GM19463 (cell line): ENCODE measurements at regions not wholly inside any gene's neighbourhood (a gene's known extent, or its start where the extent isn't known, plus 50 kb on each side); places are given as distances from the start of the nearest gene placed in this dataset.

Experiments
- ATAC-seq: cut with Tn5 transposase; IDR thresholded peaks from one replicate; pipeline ENCODE4 v1.9.1; 2021; ENCODE audit warnings: mild to moderate bottlenecking, moderate library complexity; ENCODE audit not compliant: unreplicated experiment

DNA sequence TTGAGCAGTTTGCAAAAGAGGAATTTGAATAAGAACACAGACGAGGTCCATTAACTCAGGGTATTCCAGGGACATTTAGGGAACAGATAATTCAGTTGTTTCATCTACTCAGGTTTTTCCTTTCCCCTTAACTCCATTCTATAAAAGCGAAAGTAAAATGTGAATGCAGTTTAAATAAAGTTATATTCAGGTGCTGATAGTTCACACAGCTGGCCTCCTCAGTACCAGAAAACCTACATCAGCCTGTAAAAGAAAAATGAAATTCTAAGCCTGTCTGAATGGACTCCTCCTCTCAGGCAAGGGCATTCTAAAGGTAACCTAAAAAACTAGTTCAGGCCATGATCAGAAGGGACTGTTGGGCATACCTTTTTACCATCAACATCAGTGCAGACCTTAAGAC, 873.8 kb downstream of the SUCLG1 start:
- no peak for ATAC-seq

DNA sequence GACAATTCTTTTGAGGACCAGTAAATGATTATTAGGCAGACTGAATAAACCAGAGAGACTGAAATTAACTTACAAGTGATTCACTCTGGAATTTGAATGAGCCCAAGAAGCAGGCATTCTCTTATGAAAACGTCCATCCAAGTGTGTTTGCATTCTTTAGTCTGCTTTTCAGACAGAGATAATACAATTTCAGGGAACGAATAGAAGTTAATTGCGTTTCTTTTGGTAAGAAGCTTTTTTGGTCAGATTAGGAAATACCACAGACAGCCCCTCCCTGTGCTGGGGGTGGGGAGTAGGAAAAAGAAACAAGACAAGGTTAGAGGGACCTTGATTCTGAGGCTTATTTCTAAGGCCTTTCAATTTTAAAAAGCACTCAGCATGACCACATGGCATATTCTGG, 874.4 kb downstream of the SUCLG1 start:
- ATAC-seq, result no peak

DNA sequence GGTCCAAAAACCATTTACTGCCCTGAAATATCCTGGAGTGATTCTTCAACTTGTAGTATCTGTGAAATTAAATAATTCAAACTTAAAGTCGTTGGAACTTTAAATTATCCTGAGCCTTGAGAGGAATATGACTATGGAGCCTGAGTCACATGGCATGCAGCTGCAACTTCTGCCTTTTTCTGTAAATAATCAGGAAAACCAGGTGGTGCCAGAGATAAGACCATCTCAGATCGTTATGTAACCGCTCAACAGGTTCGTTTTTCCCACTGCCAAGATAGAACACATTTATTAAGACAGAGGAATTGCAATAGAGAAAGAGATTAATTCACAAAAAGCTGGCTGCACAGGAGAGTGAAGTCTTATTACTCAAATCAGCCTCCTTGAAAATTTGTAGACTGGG, 876.5 kb downstream of the SUCLG1 start:
- no peak for ATAC-seq

DNA sequence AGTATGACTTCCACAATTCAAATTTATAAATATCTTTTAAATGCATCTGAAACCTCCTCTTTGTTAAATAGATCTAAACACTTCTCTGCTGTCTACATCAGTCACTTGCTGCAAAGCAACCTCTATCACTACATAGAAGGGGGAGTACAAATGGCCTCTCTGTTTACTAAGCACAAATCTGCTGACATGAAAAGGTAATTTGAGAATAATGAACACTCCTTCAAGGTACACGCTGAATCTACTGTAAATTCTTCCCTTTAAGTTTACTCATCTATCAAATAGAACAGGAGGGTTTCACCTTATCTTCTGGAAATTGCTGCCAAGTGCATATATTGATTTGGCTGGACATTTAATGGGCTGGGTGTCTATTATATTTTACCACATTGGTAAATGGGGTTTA, 879.6 kb downstream of the SUCLG1 start:
- ATAC-seq, result no peak

DNA sequence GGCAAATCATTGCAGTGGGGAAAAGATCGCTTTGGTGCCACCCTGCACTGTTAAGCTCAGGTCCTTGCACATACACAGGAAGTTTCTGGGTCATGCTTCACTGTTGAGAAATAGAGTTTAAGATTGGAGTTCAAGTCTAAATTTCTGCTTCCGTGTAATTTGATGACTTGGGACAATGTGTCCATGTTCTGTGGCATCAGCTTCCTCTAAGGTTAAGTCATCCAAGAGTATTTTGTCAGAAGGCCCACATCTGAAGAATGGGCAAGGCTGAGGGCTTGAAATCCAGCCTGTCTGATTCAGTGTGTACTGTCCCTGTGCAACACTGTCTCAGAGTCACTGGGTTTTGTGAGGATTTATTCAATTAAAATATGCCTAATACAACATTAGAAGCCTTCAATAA, 880.7 kb downstream of the SUCLG1 start:
- ATAC-seq, result no peak

DNA sequence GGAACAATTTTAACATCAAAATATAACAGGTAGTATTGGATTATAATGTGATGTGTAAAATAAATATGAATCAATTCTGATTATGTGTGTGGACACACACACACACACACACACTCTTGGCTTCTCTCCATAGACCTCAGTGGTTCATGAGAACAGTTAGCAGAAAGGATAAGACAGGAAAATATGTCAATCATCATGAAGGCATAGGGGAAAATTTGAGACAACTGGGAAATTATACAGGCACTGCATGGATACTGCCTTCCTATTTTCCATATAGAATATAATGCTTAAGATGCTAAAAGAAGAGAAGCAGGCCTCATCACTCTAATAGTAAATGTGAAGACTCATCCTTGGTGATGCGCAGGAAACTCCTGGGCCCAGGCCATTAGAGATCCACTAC, 884.5 kb downstream of the SUCLG1 start:
- no peak for ATAC-seq

DNA sequence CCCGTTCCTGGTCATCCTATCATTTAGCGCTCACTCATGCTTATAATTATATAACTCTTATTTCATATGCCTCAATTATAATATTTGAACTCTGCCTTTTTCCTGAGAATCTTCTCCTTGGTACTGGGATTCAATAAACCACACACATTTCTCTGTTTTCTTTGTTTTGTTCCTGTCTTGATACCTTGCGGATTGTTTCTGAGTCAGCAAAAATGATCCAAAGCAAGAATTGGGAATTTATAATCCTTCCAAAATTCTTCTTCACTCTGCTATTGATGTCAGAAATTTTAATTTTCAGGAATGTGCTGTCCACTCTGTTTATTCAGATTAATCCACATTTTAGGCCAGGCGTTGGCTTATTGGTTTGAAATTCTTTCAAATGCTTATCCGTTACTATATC, 886.0 kb downstream of the SUCLG1 start:
- ATAC-seq, result no peak

DNA sequence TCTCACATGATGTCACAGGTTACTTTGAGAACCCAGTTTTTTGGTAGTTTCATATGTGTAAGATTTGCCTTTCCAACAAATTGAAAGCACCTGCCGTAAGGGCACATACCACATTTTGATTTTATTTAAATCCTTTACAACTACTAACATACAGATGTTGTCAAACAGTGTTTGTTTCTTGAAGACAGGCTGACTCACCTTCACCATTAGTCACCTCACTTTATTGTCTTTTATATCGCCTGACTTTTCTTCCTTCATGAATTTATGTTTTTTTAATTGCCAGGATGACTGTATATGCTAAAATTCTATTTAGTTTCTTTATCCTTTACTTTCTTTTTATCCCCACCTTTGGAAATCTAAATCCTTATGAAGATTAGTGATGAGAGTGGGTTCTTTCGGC, 886.7 kb downstream of the SUCLG1 start:
- no peak for ATAC-seq

DNA sequence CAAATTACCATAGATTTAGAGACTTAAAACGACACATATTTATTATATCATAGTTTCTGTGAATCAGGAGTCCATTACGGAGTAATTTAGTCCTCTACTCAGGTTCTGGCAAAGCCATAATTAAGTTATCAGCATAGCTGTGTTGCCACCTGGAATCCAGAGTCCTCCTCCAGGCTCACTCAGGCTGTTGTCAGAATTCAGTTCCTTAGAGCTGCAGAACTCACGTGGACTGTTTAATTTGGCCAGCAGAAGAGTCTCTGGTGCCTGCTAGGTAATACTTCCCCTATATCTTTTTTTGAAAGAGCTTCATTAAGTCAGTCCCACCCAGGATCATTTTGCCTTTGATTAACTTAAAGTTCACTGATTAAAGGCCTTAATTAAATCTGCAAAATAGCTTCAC, 891.5 kb downstream of the SUCLG1 start:
- ATAC-seq, result no peak

DNA sequence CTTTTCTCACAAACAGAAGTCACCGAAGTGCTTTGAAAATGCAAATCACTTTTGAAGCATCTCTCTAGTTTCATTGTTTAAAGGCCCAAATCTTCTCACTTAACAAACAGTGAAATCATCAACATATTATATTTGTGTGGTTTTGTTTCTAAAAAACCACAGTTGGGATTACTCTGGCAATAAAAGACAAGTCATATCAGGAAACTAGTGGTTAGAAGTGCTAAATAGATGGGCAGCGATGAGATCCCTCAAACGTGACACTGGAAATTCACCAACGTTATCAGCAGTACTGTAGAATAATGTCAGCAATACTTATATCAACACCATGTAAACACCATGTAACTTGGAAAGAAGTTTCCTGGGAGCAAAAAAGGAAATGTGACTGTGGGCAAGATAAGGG, 893.5 kb downstream of the SUCLG1 start:
- no peak for ATAC-seq

DNA sequence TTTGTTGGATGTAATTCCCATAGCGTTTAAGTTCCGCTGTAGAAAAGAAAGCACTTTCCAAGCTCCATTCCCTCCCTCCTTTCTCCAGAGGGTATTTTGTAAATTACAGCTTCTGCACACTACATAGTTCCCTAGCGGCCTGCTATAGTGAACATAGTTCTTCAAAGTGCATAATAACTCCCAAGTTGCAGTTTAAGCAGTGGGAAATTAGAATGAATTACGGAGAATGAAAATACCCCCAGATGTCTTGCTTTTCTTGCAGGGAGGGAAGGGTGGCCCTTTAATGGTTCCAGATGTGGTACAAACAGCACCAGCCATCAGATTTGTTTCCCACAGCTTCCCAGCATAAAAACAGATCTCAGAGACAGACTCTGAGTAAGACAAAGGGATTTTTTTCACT, 893.9 kb downstream of the SUCLG1 start:
- no peak for ATAC-seq

DNA sequence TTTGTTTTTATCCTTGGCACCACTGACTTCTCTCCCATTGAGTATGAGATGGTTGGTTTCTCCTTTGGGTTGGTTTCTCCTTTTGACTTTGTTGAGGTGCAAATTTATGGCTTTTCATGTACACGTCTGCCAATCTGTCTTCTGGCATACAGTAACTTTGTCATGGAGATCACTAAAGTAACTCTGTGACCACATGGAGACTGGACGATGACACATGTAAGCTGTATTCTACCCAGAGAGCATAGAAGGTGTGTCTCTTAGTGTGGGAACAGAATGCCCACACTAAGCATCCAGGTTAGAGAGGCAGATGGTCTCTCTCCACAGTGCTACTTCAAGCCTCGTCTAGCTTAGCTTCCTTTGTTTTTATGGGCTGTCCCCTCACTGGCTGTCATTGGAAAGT, 897.5 kb downstream of the SUCLG1 start:
- ATAC-seq, result no peak

DNA sequence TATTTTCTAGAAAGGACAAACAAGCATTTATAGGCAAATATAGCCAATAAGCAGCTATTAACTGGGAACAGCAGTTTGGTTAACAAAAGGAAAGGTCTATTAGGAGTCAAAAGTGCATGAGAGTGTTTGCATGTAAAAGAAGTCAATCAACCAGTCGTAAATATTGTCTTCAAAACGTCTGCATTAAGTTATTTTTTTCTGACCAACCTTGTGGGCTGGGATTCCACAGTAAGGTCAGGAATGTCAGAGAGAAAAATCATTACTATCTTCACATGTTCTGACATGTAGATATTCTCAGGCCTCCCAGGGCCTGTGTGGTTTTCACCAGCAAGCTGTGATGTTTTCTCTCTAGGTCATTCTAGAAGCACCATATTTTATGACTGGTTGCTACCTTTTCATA, 922.5 kb downstream of the SUCLG1 start:
- no peak for ATAC-seq

DNA sequence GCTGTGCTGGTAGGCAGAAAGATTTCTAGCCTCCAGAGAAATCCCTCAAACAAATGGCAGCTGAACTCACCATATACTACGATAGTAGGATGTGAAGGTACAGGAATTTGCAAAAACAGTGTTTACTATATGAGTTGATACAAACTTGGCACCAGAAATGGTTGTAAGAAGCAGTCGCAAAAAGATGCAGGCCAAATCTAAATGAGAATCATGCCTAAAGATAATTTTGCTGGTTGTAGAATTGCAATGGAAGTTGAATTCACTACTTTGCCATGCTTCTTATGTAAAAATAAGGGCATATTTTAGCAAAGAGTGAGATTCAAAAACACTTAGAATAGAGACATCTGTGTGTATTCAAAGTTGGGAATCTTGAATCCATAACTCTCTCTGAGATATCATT, 924.7 kb downstream of the SUCLG1 start:
- ATAC-seq, result no peak

DNA sequence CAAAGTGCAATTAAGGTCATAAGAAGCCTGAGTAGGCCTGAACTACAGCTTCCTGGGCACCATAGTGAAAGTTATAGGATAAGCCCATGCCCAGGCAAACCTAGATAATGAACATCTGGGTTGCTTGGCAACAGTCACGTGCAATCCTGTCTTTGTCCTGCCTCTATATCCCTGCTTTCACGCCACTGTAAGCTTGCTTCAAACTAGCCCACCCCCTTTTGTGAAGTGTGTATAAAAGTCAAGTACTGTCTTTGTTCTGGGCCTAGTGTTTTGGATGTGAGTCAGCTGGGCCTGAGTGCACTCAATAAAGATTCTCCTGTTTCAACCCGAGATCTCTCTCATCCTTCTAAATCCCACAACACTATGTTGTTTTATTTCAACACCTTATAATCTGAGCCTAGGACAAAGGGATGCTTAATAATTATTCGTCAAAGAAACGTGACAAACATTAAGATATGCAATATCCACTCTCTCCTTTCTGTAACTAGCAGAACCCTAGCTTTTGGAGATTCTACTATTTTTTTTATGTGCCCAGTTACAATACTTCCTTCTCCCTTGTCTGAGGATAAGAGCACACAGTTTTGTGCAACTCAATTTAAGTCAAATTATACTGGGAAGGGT, 927.8 kb downstream of the SUCLG1 start:
- ATAC-seq, result no peak

DNA sequence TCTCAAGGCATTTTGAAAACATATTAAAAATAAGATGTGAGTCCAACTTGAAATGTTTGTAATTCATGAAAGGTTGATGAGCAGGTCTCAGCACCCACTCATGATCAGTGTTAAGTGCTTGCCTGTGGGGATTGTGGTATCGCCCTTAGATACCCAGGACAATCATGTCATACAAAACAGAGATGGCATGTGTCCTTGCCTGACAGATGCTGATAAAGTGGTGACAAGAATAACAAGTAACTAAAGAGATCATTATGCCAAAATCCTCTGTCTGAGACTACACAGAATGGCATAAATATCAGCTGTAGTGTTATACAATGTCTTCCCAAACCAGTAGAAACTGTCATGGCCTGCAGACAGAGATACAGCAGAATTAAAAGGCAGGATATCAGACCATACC, 930.3 kb downstream of the SUCLG1 start:
- no peak for ATAC-seq

DNA sequence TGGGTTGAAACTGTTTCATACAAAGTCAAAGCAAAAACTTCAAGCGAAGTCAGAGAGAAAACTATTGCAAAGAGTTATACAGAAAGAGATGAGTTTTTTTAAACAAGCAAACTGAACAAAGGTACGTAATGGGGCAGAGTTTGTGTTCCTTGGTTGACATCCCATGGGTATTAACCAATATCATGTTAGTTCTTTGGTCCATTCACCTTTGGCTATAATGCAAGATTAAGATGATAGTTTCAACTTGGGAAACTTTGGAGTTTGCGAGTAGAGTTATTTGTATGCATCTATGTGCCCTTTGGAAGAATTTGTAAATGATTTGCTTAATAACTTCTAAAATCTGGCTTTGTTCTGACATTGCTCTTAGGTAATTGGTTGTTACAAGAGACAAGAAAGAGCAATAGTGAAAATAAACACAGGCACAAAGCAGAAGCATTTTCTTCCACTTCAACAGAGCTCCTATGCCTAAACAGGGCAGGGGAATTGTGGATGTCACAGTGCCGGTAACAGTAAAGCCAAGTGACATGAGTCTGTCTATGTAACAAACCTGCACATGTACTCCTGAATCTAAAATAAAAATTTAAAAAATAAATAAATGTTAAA, 936.1 kb downstream of the SUCLG1 start:
- ATAC-seq, result no peak

DNA sequence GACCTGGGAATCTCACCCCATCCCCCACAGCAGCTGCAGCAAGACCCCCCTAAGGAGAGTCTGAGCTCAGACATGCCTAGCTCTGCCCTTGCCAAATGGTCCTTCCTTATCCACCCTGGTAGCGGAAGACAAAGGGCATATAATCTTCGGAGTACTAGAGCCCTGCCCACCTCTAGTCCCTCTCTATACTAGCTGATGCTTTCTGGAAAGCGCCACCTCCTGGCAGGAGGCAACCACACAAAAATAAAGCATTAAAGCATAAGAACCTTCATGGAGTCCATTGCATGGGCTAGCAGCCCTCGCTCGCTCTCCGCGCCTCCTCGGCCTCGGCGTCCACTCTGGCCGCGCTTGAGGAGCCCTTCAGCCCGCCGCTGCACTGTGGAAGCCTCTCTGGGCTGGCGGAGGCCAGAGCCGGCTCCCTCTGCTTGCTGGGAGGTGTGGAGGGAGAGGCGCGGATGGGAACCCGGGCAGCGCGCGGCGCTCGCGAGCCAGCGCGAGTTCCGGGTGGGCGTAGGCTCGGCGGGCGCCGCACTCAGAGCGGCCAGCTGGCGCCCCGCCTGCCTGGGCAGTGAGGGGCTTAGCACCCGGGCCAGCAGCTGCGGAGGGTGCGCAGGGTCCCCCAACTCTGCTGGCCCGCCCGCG, 941.2 kb downstream of the SUCLG1 start:
- ATAC-seq, result no peak

DNA sequence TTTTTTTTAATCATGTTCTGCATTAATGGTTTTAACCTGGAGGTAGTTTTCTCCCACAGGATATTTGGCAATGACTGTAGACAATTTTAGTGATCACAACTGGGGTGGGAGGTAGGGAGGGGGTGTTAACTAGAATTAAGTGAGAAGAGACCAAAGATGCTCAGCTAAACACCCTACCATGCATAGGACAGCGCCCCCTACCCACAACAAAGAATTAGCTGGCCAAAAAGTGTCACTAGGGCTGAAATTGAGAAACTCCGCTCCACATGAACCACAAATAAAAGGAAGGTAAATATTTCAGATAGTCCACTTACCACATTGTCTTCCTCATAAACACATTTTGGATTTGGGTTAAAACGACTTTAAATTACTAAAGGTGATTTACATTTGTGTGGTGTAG, 942.6 kb downstream of the SUCLG1 start:
- no peak for ATAC-seq

DNA sequence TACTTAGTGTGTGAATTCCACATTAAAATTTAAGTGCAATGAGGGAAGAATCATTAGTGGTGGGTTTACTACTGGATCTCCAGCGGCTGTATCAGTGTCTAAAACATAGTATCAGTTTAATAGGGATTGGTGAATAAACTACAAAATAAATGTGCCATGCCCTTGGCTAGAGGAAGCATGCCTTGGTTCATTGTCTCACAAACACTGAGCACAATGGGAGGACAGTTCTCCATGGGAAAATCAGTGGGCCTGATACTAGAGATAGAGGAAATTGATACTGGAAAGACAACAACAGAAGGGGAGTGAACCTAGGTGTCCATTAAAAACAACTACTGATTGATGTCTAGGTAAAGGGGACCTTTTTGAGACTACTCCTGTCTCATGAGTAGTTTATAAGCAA, 971.6 kb downstream of the SUCLG1 start:
- no peak for ATAC-seq

DNA sequence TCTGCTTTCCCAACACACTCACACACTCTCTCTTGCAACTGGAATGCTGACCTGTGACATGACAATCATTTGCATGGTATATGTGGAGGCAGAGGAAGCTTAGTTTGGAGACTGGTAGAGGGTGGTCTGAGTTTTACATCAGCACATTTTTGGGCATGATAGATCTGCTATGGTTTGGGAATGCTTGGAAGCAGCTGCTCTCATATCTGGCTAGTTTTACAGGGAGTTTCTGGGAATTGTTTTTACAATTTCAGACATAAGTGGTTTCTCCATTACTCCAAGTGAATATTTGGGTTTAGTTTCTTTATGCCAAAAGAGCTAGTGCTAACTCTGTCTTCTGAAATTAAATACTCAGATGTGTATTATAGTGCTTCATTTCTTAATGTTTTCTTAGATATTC, 977.6 kb downstream of the SUCLG1 start:
- no peak for ATAC-seq

DNA sequence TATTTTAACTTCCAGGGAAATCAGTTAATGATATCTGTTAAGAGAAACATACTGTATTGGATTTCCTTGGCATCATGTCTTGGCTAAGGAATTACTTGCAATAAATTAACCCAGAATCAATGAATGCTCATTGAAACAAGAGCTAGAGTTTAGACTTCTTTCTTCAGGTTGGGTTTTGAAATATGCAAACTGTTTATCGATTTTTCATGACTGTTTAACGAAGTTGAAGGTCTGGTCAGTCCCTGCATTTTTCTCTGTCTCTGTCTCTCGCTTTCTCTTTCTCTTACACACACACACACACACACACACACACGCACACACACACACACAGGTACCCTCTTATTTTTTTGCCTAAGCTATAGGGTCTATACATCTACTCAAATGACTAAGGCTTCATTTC, 981.0 kb downstream of the SUCLG1 start:
- no peak for ATAC-seq

DNA sequence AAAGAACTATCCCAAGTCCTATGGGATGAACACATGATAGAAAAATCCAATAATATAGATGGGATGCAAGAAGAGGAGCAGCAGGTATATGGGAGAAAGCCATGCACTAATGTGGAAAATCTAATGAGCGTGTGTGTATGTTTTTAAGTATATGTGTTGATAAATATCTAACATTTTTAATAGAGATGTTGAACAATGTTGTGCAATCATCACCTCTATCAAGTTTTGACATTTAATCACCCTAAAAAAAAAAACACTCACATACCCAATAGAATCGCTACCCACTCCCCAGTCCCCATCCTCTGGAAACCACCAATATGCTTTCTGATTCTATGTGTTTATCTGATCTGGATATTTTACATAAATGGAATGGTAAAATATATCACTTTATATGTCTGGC, 983.7 kb downstream of the SUCLG1 start:
- no peak for ATAC-seq
